HG03159 (cell line): ENCODE measurements at regions not wholly inside any gene's neighbourhood (a gene's known extent, or its start where the extent isn't known, plus 50 kb on each side); places are given as distances from the start of the nearest gene placed in this dataset.

Source experiments
- ATAC-seq: cut with Tn5 transposase; IDR thresholded peaks from one replicate; pipeline ENCODE4 v1.9.1; 2021; ENCODE audit warnings: mild to moderate bottlenecking, moderate library complexity; ENCODE audit not compliant: unreplicated experiment

DNA sequence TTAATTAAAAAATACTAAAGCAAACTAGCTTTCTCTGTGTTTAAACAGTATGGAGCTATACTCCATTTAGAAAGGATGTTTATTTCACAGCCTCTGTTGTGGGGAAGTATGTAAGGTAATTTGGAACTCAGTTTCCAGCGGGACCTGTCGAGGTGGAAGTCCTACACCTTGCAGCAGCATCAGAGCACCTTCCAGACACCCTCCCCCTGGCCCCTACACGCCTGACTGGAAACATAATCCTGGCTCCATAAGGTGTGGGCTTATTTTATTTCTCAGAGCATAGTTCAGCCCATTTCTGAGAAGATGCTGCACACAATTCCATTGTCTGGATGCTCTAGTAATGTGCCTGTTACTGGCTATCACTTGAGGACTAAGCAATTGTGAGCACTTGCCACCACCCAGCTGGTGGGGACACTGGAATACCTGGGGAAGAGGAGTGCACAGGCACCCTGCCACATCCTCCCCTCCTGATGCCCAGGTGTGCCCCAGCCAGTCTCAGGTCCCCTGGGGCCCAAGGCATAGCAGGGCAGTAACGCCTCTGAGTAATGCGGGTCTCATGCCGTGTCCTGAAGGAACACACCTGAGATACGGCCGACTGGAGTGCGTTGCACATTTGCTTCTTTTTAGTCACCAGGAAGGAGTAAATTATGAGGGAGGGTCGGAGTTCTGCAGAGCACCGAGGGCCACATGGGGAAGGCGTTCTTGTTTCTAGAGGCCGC, 556.5 kb downstream of the QKI start:
- ATAC-seq: no peak

- no peak for ATAC-seq
Observed at GRCh38 chr6:163965426-163966348, 551.2 kb downstream of the QKI start.

- ATAC-seq: no peak
Observed at GRCh38 chr6:163964789-163965188, 550.3 kb downstream of the QKI start.

DNA sequence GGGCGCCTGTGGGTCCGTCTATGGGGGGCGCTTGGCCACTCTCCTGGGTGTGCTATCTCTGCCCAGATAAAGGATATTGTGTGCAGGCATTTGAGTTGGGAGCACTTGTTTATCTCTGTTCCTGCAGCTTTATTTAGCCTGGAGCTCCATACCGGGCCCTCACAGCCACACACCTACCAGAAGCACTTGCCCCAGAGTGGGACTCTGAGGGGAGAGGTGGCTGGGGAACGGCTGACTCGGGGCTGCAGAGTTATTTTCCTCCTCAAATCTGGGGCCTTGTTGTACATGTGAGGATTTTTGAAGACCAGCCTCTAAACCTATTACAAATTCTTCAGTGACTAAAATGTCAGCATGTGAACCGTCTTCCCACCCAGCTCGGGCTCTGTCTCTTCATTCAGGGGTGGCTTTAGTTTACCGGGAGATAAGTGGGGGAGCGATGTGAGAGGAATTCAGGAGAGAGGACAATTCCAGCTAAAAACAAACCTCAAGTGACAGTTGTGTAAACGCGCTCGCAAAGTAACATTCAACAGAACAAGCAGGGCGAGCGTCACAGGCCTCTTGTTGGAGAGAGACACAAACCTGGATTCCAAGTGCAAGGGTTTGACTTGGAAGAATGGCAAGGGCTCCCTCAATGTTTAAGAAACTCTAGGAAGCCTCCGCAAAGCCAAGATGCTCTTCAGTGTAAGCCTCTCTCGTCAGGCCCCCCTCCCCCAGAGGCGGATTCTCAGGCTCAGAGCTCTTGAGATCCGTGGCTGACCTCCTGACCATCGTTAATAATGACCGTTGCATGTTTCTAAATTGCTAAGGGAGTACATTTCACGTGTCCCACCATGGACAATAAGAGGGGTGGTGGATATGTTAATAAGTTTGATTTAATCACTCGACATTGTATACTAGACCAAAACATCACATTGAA, 548.9 kb downstream of the QKI start:
- ATAC-seq: no peak

- no peak for ATAC-seq
Observed at GRCh38 chr6:163962627-163963117, 548.2 kb downstream of the QKI start.

DNA sequence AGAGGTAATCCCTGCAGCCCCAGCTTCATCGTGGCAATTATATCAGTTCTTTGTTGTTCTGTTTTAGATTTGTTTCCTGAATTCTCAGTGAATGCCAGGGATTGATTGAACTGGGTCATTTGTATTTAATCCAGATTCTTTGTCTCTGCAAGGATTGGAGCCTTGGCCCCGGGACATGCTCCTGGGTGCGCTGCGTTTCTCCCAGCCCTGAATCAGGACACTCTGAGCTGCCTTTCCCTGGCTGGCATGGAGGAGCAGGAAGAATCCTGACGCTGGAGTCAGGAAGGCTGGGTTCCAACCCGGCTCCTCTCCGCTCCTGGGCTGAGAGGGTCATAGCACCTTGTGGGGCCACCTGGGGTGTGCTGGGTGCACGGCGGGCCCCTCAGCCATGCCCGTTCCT, 545.6 kb downstream of the QKI start:
- ATAC-seq: no peak

DNA sequence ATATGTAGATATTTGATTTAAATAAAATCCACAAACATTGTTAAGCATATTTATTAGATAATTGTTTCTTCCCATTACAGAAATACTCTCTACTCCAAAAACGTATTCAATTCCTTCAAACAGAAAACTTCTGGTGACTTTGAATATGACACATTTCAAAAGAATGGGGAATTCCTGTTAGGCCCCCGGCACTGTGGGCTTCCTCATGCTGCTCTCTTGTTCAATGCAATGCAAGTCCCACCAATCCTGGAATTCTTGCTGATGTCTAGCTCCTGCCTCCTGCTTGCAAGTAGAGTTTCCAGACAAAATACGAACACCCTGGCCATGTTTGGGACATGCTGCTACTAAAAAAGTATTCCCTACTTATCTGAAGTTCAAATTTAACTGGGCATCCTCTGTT, 544.1 kb downstream of the QKI start:
- ATAC-seq: no peak

GRCh38 chr6:163956571-163957407, 542.3 kb downstream of the QKI start:
- peak; percentile 99 for ATAC-seq

GRCh38 chr6:163955756-163956155, 541.2 kb downstream of the QKI start:
- ATAC-seq: no peak

DNA sequence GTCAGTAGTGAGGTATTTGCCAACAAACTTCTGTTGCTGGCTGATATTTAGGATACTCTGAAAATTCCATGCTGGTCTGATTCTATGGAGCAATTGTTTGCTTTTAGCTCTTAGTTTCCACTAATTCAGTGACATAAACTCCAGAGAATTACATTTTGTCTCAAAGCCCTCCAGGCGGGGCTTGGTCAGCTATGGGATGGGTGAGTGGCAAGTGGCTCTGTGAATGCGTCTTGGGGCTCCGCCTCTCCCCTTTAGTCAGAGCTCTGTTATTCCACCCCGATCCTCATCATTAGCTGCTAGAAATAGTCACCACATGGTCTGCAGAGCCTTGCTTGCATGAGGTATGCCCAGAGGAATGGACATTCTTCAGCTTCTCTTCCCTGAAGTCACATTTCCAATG, 540.6 kb downstream of the QKI start:
- ATAC-seq: no peak

DNA sequence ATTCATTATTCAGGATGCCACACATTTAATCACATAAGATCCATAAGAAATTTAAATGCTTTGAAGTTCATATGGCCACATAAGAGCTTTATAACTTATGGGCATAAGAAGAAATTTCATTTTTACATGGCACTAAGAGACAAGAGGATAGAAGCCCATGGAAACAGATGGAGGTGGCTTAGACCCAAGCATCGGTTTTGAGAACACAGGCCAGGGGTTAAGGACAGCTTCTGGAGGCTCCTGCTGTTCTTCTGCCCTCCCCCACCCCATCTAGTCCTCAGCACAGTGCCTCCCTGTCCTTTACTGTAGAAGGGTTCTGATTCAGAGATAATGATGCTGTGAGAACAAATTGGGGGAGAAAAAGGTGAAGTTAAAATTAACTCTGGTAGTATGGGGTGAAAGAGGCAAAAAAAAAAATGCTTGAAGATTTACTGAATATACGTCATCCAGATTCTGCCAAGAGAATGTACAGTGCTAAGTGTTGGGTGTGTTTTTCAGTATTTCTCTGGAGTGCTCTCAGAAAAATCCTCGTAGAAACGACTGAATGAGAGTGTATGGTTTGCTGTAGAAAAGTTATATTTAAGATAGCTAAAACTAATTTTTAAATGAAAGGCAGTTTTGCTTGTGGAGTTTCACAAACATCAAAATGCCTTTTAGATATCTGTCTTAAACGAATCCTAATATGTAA, 539.7 kb downstream of the QKI start:
- ATAC-seq: no peak

GRCh38 chr6:163952005-163952404, 537.5 kb downstream of the QKI start:
- ATAC-seq: no peak

GRCh38 chr6:163951326-163951725, 536.8 kb downstream of the QKI start:
- no peak for ATAC-seq

GRCh38 chr6:163950159-163950558, 535.6 kb downstream of the QKI start:
- no peak for ATAC-seq

GRCh38 chr6:163949431-163949830, 534.9 kb downstream of the QKI start:
- no peak for ATAC-seq

- ATAC-seq: no peak
Observed at GRCh38 chr6:163948250-163948649, 533.7 kb downstream of the QKI start.

DNA sequence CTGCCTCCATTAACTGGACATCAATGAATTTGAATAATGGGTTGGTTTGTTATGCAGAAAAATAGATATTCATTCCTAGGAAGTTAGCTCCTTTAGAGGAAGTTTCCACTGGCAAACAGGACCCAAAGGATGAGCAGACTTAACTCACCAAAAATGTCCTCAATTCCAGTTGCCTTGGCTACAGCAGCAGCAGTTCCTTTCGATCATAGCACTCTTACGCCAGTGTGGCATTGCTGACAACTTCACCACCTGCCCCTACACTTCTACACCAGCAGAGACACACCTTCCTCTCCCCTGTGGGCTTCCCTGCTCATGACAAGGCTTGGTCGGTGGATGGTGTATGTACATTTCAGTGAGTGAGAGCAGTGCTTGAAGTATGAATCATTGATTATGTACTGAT, 532.8 kb downstream of the QKI start:
- no peak for ATAC-seq

GRCh38 chr6:163946437-163946836, 531.9 kb downstream of the QKI start:
- no peak for ATAC-seq

- no peak for ATAC-seq
Observed at GRCh38 chr6:163945808-163946207, 531.3 kb downstream of the QKI start.
